ENCODE measurements at regions not wholly inside any gene's neighbourhood (a gene's known extent, or its start where the extent isn't known, plus 50 kb on each side); places are given as distances from the start of the nearest gene placed in this dataset.

DNA sequence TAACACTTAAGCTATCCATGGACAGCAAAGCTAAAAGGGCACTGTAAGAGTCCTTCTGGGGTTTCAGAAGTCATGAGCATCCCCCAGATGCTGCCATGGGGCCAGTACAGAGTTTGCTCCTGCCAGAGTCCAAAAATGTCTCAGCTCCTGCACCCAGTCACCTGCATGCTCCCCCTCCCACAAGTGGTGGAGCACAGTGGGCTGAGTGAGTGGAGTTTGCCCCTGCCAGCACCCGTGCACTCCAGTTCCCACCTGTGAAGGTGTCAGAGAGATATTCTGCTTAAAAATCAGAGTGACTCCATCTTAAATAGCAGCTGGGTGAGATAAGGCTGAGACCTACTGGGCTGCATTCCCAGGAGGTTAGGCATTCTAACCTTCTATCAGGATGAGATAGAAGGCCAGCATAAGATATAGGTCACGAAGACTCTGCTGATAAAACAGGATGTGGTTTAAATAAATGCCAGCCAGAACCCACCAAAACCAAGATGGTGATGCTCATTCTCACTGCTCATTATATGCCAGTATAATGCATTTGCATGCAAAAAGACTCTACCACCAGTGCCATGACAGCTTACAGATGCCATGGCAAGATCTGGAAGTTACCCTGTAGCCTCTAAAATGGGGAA, 140.1 kb upstream of the ZNF92 start:
- H3K27ac ChIP-seq: no peak overlapping the region
- in situ Hi-C loops (cut with MboI; ENCODE audit: low pct_ligation_motif_present in 1 of 4, low pct_unique_long_range_greater_than_20kb in 1 of 4, low sequenced_read_pairs in 3 of 4): loop anchor here in 1 of 4 donors (5.0 kb wide), 1 partner anchor 49 kb away; no protein-coding TSS in a partner anchor
- DNase-seq: no peak
- WGBS, 2 donors (ENCODE audit: low coverage in 1 of 2): 40 to 67% methylated on average over 1 to 2 of the region's 2 CpGs
- intact Hi-C loops (cut with DNase I; ENCODE audit: low total_unique reads): no loop called here
- no peaks in the 10 kb centered on the region for H3K36me3 ChIP-seq
- no peak overlapping the region for H3K4me3 ChIP-seq
- peaks cover 6% of the 10 kb centered on the region for H3K27me3 ChIP-seq
- TF ChIP-seq POLR2AphosphoS5 (IDR thresholded peaks at IDR 0.05): no peak
- TF ChIP-seq POLR2A (IDR thresholded peaks at IDR 0.05): no peak
- TF ChIP-seq EP300 (IDR thresholded peaks at IDR 0.05; ENCODE audit: low read depth): no peak
- TF ChIP-seq, protein P1, sequence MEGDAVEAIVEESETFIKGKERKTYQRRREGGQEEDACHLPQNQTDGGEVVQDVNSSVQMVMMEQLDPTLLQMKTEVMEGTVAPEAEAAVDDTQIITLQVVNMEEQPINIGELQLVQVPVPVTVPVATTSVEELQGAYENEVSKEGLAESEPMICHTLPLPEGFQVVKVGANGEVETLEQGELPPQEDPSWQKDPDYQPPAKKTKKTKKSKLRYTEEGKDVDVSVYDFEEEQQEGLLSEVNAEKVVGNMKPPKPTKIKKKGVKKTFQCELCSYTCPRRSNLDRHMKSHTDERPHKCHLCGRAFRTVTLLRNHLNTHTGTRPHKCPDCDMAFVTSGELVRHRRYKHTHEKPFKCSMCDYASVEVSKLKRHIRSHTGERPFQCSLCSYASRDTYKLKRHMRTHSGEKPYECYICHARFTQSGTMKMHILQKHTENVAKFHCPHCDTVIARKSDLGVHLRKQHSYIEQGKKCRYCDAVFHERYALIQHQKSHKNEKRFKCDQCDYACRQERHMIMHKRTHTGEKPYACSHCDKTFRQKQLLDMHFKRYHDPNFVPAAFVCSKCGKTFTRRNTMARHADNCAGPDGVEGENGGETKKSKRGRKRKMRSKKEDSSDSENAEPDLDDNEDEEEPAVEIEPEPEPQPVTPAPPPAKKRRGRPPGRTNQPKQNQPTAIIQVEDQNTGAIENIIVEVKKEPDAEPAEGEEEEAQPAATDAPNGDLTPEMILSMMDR (IDR thresholded peaks at IDR 0.05): no peak
- H3K4me1 ChIP-seq: no peaks in the 10 kb centered on the region
- H3K9me3 ChIP-seq: no peaks in the 10 kb centered on the region

- TF ChIP-seq POLR2AphosphoS5 (IDR thresholded peaks at IDR 0.05) (no peak), EP300 (IDR thresholded peaks at IDR 0.05; ENCODE audit: low read depth) (no peak), POLR2A (IDR thresholded peaks at IDR 0.05) (no peak)
- TF ChIP-seq, protein P1 (IDR thresholded peaks at IDR 0.05): no peak
- H3K9me3 ChIP-seq: no peaks in the 10 kb centered on the region
- H3K4me1 ChIP-seq: no peaks in the 10 kb centered on the region
- 50 to 67% methylated on average over 1 of the region's 1 CpG for WGBS, 2 donors (ENCODE audit: low coverage in 1 of 2)
- no peaks in the 10 kb centered on the region for H3K36me3 ChIP-seq
- in situ Hi-C loops (cut with MboI; ENCODE audit: low pct_ligation_motif_present in 1 of 4, low pct_unique_long_range_greater_than_20kb in 1 of 4, low sequenced_read_pairs in 3 of 4) (loop anchor here in 1 of 4 donors (5.0 kb wide), 1 partner anchor 52 kb away; no protein-coding TSS in a partner anchor), intact Hi-C loops (cut with DNase I; ENCODE audit: low total_unique reads) (no loop called here)
- H3K4me3 ChIP-seq: no peak overlapping the region
- DNase-seq: no peak
- H3K27me3 ChIP-seq: no peaks in the 10 kb centered on the region
- no peak overlapping the region for H3K27ac ChIP-seq
These were observed 143.4 kb upstream of the ZNF92 start for GRCh38 chr7:65230231-65230630.

DNA sequence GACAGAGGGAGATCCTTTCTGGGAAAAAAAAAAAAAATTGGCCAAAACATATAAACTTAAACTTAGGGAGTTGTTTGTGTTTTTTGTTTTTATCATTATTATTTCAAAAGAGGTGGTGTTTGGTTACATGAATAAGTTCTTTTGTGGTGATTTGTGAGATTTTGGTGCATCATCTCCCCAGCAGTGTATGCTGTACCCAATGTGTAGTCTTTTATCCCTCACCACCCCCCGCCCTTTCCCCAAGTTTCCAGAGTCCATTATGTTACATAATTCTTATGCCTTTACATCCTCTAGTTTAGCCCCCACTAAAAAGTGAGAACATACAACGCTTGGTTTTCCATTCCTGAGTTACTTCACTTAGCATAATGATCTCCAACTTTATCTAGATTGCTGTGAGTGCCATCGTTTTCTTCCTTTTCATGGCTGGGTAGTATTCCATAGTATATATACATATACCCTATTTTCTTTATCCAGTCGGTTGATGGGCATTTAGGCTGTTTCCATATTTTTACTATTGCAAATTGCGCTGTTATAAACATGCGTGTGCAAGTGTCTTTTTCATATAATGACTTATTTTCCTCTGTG, 148.1 kb upstream of the ZNF92 start:
- in situ Hi-C loops (cut with MboI; ENCODE audit: low pct_ligation_motif_present in 1 of 4, low pct_unique_long_range_greater_than_20kb in 1 of 4, low sequenced_read_pairs in 3 of 4) (loop anchor here in 1 of 4 donors (10.0 kb wide), 1 partner anchor 271 kb away; no protein-coding TSS in a partner anchor), intact Hi-C loops (cut with DNase I; ENCODE audit: low total_unique reads) (no loop called here)
- H3K27ac ChIP-seq: no peak overlapping the region
- no peaks in the 10 kb centered on the region for H3K27me3 ChIP-seq
- WGBS, 2 donors (ENCODE audit: low coverage in 1 of 2): 92 to 93% methylated on average over 6 of the region's 6 CpGs
- no peak for TF ChIP-seq POLR2AphosphoS5 (IDR thresholded peaks at IDR 0.05)
- TF ChIP-seq, protein P1 (IDR thresholded peaks at IDR 0.05): no peak
- H3K36me3 ChIP-seq: no peaks in the 10 kb centered on the region
- H3K4me1 ChIP-seq: no peaks in the 10 kb centered on the region
- DNase-seq: no peak
- H3K9me3 ChIP-seq: no peaks in the 10 kb centered on the region
- no peak overlapping the region for H3K4me3 ChIP-seq

- in situ Hi-C loops (cut with MboI; ENCODE audit: low pct_ligation_motif_present in 1 of 4, low pct_unique_long_range_greater_than_20kb in 1 of 4, low sequenced_read_pairs in 3 of 4) (loop anchor here in 2 of 4 donors (10.0 to 25.0 kb wide), 2 partner anchors 260 to 268 kb away; no protein-coding TSS in a partner anchor), intact Hi-C loops (cut with DNase I; ENCODE audit: low total_unique reads) (no loop called here)
- H3K27me3 ChIP-seq: no peaks in the 10 kb centered on the region
- TF ChIP-seq EP300 (IDR thresholded peaks at IDR 0.05; ENCODE audit: low read depth) (no peak), POLR2AphosphoS5 (IDR thresholded peaks at IDR 0.05) (no peak), POLR2A (IDR thresholded peaks at IDR 0.05) (no peak)
- TF ChIP-seq, protein P1 (IDR thresholded peaks at IDR 0.05): no peak
- H3K9me3 ChIP-seq: no peaks in the 10 kb centered on the region
- H3K4me3 ChIP-seq: no peak overlapping the region
- no peaks in the 10 kb centered on the region for H3K36me3 ChIP-seq
- DNase-seq: no peak
- 76 to 85% methylated on average over 4 of the region's 4 CpGs for WGBS, 2 donors (ENCODE audit: low coverage in 1 of 2)
- H3K27ac ChIP-seq: no peak overlapping the region
- H3K4me1 ChIP-seq: no peaks in the 10 kb centered on the region
These were observed 151.0 kb upstream of the ZNF92 start for GRCh38 chr7:65222655-65223054.

All from transverse colon (tissue), 4 donors.